ENCODE measurements at regions not wholly inside any gene's neighbourhood (a gene's known extent, or its start where the extent isn't known, plus 50 kb on each side); places are given as distances from the start of the nearest gene placed in this dataset.

- Histone ChIP-seq H3K4me3 (no peak overlapping the region), H3K4me1 (ENCODE audit: control insufficient read depth in 1 of 2, low read depth in 2 of 2) (peaks cover 0 to 17% of the 10 kb centered on the region in 2 donors), H3K27me3 (replicated peaks; ENCODE audit: insufficient read depth) (no peaks in the 10 kb centered on the region), H3K9me3 (no peaks in the 10 kb centered on the region), H3K27ac (no peak overlapping the region), H3K36me3 (no peaks in the 10 kb centered on the region)
- no peak for TF ChIP-seq CTCF (IDR thresholded peaks at IDR 0.05)
- DNase-seq (ENCODE audit: low spot score) = no peak
- no peak for ATAC-seq (ENCODE audit: insufficient number of reproducible peaks, low FRiP score, low read depth)
Observed at GRCh38 chrX:39016556-39016955, 215.3 kb downstream of the MID1IP1 start.

- Histone ChIP-seq H3K9me3 (no peaks in the 10 kb centered on the region), H3K36me3 (no peaks in the 10 kb centered on the region), H3K4me1 (ENCODE audit: control insufficient read depth in 1 of 2, low read depth in 2 of 2) (peaks cover 0 to 12% of the 10 kb centered on the region in 2 donors), H3K27me3 (replicated peaks; ENCODE audit: insufficient read depth) (no peaks in the 10 kb centered on the region), H3K27ac (no peak overlapping the region), H3K4me3 (no peak overlapping the region)
- no peak for TF ChIP-seq CTCF (IDR thresholded peaks at IDR 0.05)
- ATAC-seq (ENCODE audit: insufficient number of reproducible peaks, low FRiP score, low read depth) = no peak
- no peak for DNase-seq (ENCODE audit: low spot score)
Observed at GRCh38 chrX:39017077-39017476, 215.8 kb downstream of the MID1IP1 start.

- H3K9me3 ChIP-seq = no peaks in the 10 kb centered on the region
- H3K27me3 ChIP-seq (replicated peaks; ENCODE audit: insufficient read depth) = no peaks in the 10 kb centered on the region
Observed at GRCh38 chrX:39017716-39018115, 216.5 kb downstream of the MID1IP1 start.

GRCh38 chrX:39018541-39018940, 217.3 kb downstream of the MID1IP1 start:
- ATAC-seq (ENCODE audit: insufficient number of reproducible peaks, low FRiP score, low read depth) (no peak), DNase-seq (ENCODE audit: low spot score) (no peak)
- Histone ChIP-seq H3K27ac (no peak overlapping the region), H3K9me3 (no peaks in the 10 kb centered on the region), H3K36me3 (no peaks in the 10 kb centered on the region), H3K4me1 (ENCODE audit: control insufficient read depth in 1 of 2, low read depth in 2 of 2) (no peaks in the 10 kb centered on the region), H3K4me3 (no peak overlapping the region), H3K27me3 (replicated peaks; ENCODE audit: insufficient read depth) (no peaks in the 10 kb centered on the region)
- TF ChIP-seq CTCF (IDR thresholded peaks at IDR 0.05) = no peak

More at GRCh38 chrX:39017716-39018115, 216.5 kb downstream of the MID1IP1 start:
- H3K36me3 ChIP-seq = no peaks in the 10 kb centered on the region
- DNase-seq (ENCODE audit: low spot score) (no peak), ATAC-seq (ENCODE audit: insufficient number of reproducible peaks, low FRiP score, low read depth) (no peak)
- H3K4me1 ChIP-seq (ENCODE audit: control insufficient read depth in 1 of 2, low read depth in 2 of 2) = peaks cover 0 to 7% of the 10 kb centered on the region in 2 donors
- H3K4me3 ChIP-seq = no peak overlapping the region
- TF ChIP-seq CTCF (IDR thresholded peaks at IDR 0.05) = no peak
- H3K27ac ChIP-seq = no peak overlapping the region

- DNase-seq (ENCODE audit: low spot score) (no peak), ATAC-seq (ENCODE audit: insufficient number of reproducible peaks, low FRiP score, low read depth) (no peak)
- Histone ChIP-seq H3K9me3 (no peaks in the 10 kb centered on the region), H3K27me3 (replicated peaks; ENCODE audit: insufficient read depth) (no peaks in the 10 kb centered on the region), H3K36me3 (no peaks in the 10 kb centered on the region), H3K4me1 (ENCODE audit: control insufficient read depth in 1 of 2, low read depth in 2 of 2) (no peaks in the 10 kb centered on the region), H3K27ac (no peak overlapping the region), H3K4me3 (no peak overlapping the region)
- no peak for TF ChIP-seq CTCF (IDR thresholded peaks at IDR 0.05)
Observed at GRCh38 chrX:39019056-39019455, 217.8 kb downstream of the MID1IP1 start.
